Vagina (tissue), 2 donors: ENCODE measurements at regions not wholly inside any gene's neighbourhood (a gene's known extent, or its start where the extent isn't known, plus 50 kb on each side); places are given as distances from the start of the nearest gene placed in this dataset.

Experiments used
- POLR2A ChIP-seq, 2 donors: fragments of 450-650 bp; IDR thresholded peaks; one replicate each; pipeline ENCODE4 v1.6.1; 2017; ENCODE audit warnings: antibody characterized with exemption in 2 of 2, mild to moderate bottlenecking in 2 of 2, moderate library complexity in 2 of 2
- POLR2AphosphoS5 ChIP-seq, 2 donors: sonication (generic); formaldehyde crosslinking; IDR thresholded peaks; one replicate each; pipeline ENCODE4 v1.9.0; 2017; ENCODE audit warnings: antibody characterized with exemption in 2 of 2, mild to moderate bottlenecking in 2 of 2, low read depth in 1 of 2; ENCODE audit not compliant: insufficient read depth in 1 of 2
- TF ChIP-seq, protein P1 (sequence below), 3 experiments: fragments of 450-650 bp in 2 of 3; fragments of 200-600 bp in 1 of 3; sonication (generic) in 1 of 3; IDR thresholded peaks; one replicate each; pipeline ENCODE4 v1.5.1; 2017 to 2019; ENCODE audit warnings: antibody characterized with exemption in 3 of 3, mild to moderate bottlenecking in 2 of 3, moderate library complexity in 2 of 3

DNA sequence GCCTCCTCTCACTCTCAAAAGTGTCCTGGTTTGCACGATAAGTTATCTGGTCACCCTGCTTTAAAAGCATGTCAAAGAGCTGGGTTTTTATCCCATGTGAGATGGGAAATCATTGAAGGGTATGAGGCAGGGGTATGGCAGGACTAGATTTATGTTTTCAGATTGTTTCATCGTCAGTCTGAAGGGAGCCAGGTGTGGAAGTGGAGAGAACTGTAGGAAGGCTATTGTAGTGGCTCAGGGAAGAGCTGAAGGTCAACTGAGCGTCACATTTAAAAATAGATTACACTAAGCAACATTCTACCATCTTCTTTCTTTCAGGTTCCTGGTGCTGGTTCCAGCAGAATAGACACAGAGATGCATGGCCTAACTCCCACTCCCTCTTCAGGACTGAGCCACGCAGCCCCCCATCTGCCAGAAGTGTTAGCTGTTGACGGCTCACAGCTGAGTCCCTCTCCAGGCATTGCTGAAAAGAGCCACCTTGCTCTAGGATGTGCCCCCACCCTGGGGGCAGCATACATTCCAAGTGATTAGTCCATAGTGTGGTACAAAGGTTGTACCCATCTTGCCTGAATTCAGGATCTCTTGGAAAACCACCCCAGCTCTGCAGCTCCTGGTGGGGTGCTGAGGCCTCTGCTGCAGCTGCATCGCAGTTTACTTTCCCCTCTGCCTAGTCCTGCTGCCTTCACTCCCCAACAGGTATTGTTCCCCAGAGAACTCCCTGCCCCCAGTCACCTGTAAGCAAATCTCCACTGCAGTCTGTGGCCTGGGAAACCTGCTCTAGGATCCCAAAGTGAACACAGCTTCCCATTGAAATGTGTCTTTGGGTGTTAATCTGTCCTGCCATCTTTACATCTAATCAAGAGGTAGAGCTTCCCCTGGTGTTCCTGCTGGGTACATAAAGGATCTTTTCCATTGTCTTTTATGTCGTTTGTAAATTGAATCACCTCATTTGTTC is 79.5 kb upstream of the KLF7 start:
- no peak for TF ChIP-seq POLR2A (IDR thresholded peaks at IDR 0.05)
- TF ChIP-seq POLR2AphosphoS5 (IDR thresholded peaks at IDR 0.05; ENCODE audit: insufficient read depth in 1 of 2, low read depth in 1 of 2), result no peak
- TF ChIP-seq, protein P1, sequence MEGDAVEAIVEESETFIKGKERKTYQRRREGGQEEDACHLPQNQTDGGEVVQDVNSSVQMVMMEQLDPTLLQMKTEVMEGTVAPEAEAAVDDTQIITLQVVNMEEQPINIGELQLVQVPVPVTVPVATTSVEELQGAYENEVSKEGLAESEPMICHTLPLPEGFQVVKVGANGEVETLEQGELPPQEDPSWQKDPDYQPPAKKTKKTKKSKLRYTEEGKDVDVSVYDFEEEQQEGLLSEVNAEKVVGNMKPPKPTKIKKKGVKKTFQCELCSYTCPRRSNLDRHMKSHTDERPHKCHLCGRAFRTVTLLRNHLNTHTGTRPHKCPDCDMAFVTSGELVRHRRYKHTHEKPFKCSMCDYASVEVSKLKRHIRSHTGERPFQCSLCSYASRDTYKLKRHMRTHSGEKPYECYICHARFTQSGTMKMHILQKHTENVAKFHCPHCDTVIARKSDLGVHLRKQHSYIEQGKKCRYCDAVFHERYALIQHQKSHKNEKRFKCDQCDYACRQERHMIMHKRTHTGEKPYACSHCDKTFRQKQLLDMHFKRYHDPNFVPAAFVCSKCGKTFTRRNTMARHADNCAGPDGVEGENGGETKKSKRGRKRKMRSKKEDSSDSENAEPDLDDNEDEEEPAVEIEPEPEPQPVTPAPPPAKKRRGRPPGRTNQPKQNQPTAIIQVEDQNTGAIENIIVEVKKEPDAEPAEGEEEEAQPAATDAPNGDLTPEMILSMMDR (IDR thresholded peaks at IDR 0.05), result no peak
